Right cardiac atrium (tissue), 5 donors: ENCODE measurements at regions not wholly inside any gene's neighbourhood (a gene's known extent, or its start where the extent isn't known, plus 50 kb on each side); places are given as distances from the start of the nearest gene placed in this dataset.

Source experiments
- ATAC-seq, 2 donors: fragments of 200-7000 bp; cut with Tn5 transposase; one replicate each; pipeline versions ENCODE4 v1.8.0 to v1.9.1; 2020; ENCODE audit warnings: moderate library complexity in 2 of 2, mild to moderate bottlenecking in 1 of 2
- DNase-seq, 3 donors: peaks; one replicate each; pipeline ENCODE4 v3.0.0-alpha.2; 2020
- H3K27ac ChIP-seq: one replicate; pipeline ENCODE4 v1.5.1; 2013; ENCODE audit warnings: mild to moderate bottlenecking, low read length, control low read depth, moderate library complexity
- H3K27me3 ChIP-seq: one replicate; pipeline ENCODE4 v1.6.1; 2013; ENCODE audit not compliant: control insufficient read depth, insufficient read depth
- H3K4me1 ChIP-seq: one replicate; pipeline ENCODE4 v1.6.1; 2013; ENCODE audit warnings: low read length; ENCODE audit not compliant: control insufficient read depth, insufficient read depth
- H3K4me3 ChIP-seq: one replicate; pipeline ENCODE4 v1.5.1; 2013; ENCODE audit warnings: low read length, control low read depth
- H3K9me3 ChIP-seq: one replicate; pipeline ENCODE4 v1.6.1; 2013; ENCODE audit warnings: low read length; ENCODE audit not compliant: control insufficient read depth
- WGBS: extraction: QIAGEN DNeasy Blood & Tissue Kit; methylation state at CpG from one replicate; pipeline ENCODE4 v1.1.7; 2013; 5-methylcytosine and 5-hydroxymethylcytosine counted together
- intact Hi-C, 4 donors: fragments of 100-400 bp; cut with DNase I; formaldehyde crosslinking; loops; one replicate each; pipeline versions ENCODE4 v1.11.0 to v1.14.0; 2022 to 2023
- donor health status: healthy with polysubstance abuse.
- donor health status: DM: no; HTN: yes; CAD: no.
- donor health status: DM: no; HTN: no; CAD: no.
- donor health status: DM: no; HTN: yes; CAD: no; lungs with severe emphysema.
- donor health status: DM: yes; HTN: yes; CAD: no.

- ATAC-seq (no peak), DNase-seq (no peak)
- Histone ChIP-seq H3K27ac (no peak overlapping the region), H3K4me1 (no peaks in the 10 kb centered on the region), H3K27me3 (no peaks in the 10 kb centered on the region), H3K4me3 (no peak overlapping the region), H3K9me3 (no peaks in the 10 kb centered on the region)
- intact Hi-C loops = loop anchor here in 1 of 4 donors (10.0 kb wide), 1 partner anchor 653 kb away; no protein-coding TSS in a partner anchor
- WGBS = 13% methylated on average over 3 of the region's 3 CpGs
Measured at GRCh38 chr2:180077295-180077906, 70.3 kb upstream of the CWC22 start.

- no peaks in the 10 kb centered on the region for H3K27me3 ChIP-seq
- intact Hi-C loops = loop anchor here in 1 of 4 donors (10.0 kb wide), 1 partner anchor 651 kb away; no protein-coding TSS in a partner anchor
- no peak for ATAC-seq
Measured at GRCh38 chr2:180075870-180076269, 68.8 kb upstream of the CWC22 start.

GRCh38 chr2:180071797-180072196 is 64.7 kb upstream of the CWC22 start:
- DNase-seq (peak in 1 of 3 donors; percentile 18), ATAC-seq (no peak)
- Histone ChIP-seq H3K4me1 (no peaks in the 10 kb centered on the region), H3K27me3 (no peaks in the 10 kb centered on the region), H3K4me3 (no peak overlapping the region), H3K27ac (no peak overlapping the region), H3K9me3 (no peaks in the 10 kb centered on the region)
- 68% methylated on average over 3 of the region's 3 CpGs for WGBS
- intact Hi-C loops = loop anchor here in 1 of 4 donors (10.0 kb wide), 1 partner anchor 647 kb away; no protein-coding TSS in a partner anchor

More at GRCh38 chr2:180075870-180076269, 68.8 kb upstream of the CWC22 start:
- no peak for DNase-seq
- Histone ChIP-seq H3K9me3 (no peaks in the 10 kb centered on the region), H3K4me1 (no peaks in the 10 kb centered on the region), H3K4me3 (no peak overlapping the region), H3K27ac (no peak overlapping the region)
- WGBS = 85% methylated on average over 4 of the region's 4 CpGs

GRCh38 chr2:180063494-180064092 is 56.5 kb upstream of the CWC22 start:
- intact Hi-C loops = no loop called here
- H3K27ac ChIP-seq = no peak overlapping the region
- DNase-seq (no peak), ATAC-seq (no peak)
- no peaks in the 10 kb centered on the region for H3K9me3 ChIP-seq
- no peak overlapping the region for H3K4me3 ChIP-seq
- H3K4me1 ChIP-seq = no peaks in the 10 kb centered on the region
- no peaks in the 10 kb centered on the region for H3K27me3 ChIP-seq
- WGBS = 60% methylated on average over 5 of the region's 5 CpGs

GRCh38 chr2:180062178-180062577 is 55.1 kb upstream of the CWC22 start:
- intact Hi-C loops = no loop called here
- Histone ChIP-seq H3K27ac (no peak overlapping the region), H3K27me3 (no peaks in the 10 kb centered on the region), H3K4me3 (no peak overlapping the region), H3K4me1 (no peaks in the 10 kb centered on the region), H3K9me3 (no peaks in the 10 kb centered on the region)
- no peak for ATAC-seq
- no peak for DNase-seq
- 90% methylated on average over 4 of the region's 4 CpGs for WGBS

GRCh38 chr2:180061546-180061945 is 54.4 kb upstream of the CWC22 start:
- 76% methylated on average over 3 of the region's 3 CpGs for WGBS
- intact Hi-C loops = no loop called here
- DNase-seq (no peak), ATAC-seq (no peak)
- H3K27ac ChIP-seq = no peak overlapping the region
- H3K4me1 ChIP-seq = no peaks in the 10 kb centered on the region
- H3K9me3 ChIP-seq = no peaks in the 10 kb centered on the region
- no peaks in the 10 kb centered on the region for H3K27me3 ChIP-seq
- H3K4me3 ChIP-seq = no peak overlapping the region

- ATAC-seq (no peak), DNase-seq (no peak)
- no peak overlapping the region for H3K27ac ChIP-seq
- no peaks in the 10 kb centered on the region for H3K27me3 ChIP-seq
- 86% methylated on average over 11 of the region's 11 CpGs for WGBS
- no peaks in the 10 kb centered on the region for H3K4me1 ChIP-seq
- no peaks in the 10 kb centered on the region for H3K9me3 ChIP-seq
- H3K4me3 ChIP-seq = no peak overlapping the region
- intact Hi-C loops = no loop called here
Measured at GRCh38 chr2:180061085-180061484, 54.0 kb upstream of the CWC22 start.

GRCh38 chr2:180058993-180059392 is 51.9 kb upstream of the CWC22 start:
- H3K4me1 ChIP-seq = no peaks in the 10 kb centered on the region
- H3K27ac ChIP-seq = no peak overlapping the region
- no peaks in the 10 kb centered on the region for H3K27me3 ChIP-seq
- H3K9me3 ChIP-seq = no peaks in the 10 kb centered on the region
- H3K4me3 ChIP-seq = no peak overlapping the region
- DNase-seq = no peak
- no peak for ATAC-seq
- 83% methylated on average over 4 of the region's 4 CpGs for WGBS
- intact Hi-C loops = no loop called here

- no peaks in the 10 kb centered on the region for H3K4me1 ChIP-seq
- H3K27ac ChIP-seq = no peak overlapping the region
- 68% methylated on average over 10 of the region's 10 CpGs for WGBS
- ATAC-seq (no peak), DNase-seq (no peak)
- no peaks in the 10 kb centered on the region for H3K27me3 ChIP-seq
- intact Hi-C loops = no loop called here
- no peak overlapping the region for H3K4me3 ChIP-seq
- H3K9me3 ChIP-seq = no peaks in the 10 kb centered on the region
Measured at GRCh38 chr2:180057706-180058412, 50.8 kb upstream of the CWC22 start.
